ENCODE measurements at regions not wholly inside any gene's neighbourhood (a gene's known extent, or its start where the extent isn't known, plus 50 kb on each side); places are given as distances from the start of the nearest gene placed in this dataset.

DNA sequence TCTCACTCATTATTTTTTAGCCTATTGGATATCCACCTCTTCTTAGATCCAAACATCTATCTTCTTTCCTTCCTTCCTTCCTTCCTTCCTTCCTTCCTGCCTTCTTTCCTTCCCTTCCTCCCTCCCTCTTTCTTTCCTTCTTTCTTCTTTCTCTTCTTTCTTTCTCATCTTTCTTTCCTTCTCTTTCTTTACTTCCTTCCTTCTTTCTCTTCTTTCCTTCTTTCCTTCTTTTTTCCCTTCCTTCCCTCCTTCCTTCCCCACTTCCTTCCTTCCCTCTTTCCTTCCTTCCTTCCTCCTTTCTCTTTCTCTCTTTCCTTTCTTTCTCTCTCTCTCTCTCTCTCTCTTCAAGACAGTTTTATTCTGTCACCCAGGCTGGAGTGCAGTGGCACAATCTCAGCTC is 1239.8 kb downstream of the PCDH7 start:
- no peak for DNase-seq (ENCODE audit: low spot score)

DNA sequence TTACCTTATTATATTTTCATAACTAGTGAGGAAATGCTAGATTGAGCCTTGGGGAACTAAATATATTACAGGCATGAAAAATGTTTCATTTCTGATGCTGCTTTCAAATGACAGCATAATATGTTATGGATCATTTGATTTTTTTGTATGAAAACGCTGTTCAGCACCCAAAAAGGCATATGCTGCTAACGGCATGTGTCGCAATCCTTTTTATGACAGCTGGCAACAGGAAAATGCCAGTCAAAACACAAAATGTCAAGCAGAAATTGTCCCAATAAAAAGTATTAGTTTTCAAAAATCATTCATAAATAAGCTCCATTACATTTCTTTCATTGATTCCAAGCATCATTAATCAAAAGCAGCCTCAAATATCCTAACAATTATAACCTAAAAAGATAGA is 1244.5 kb downstream of the PCDH7 start:
- DNase-seq (ENCODE audit: low spot score) = no peak

DNA sequence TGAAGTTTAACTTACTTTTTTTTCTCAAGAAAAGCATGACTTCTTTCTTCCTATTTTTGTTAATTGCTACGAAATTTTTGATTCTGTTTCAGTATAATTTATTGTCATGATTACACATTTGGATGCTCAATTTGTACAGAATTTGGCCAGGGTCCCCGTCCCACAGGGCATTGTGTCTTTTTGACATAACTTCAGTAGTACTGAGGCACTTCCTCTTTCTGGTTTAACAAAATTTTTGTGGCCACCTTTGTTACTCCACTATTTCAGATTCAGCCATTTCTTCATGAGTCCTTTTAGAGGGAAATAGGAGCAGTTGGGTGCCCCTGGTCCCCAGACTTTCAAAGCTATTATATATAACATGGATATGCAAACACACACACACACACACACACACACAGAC is 1248.7 kb downstream of the PCDH7 start:
- DNase-seq (ENCODE audit: low spot score) = no peak

DNA sequence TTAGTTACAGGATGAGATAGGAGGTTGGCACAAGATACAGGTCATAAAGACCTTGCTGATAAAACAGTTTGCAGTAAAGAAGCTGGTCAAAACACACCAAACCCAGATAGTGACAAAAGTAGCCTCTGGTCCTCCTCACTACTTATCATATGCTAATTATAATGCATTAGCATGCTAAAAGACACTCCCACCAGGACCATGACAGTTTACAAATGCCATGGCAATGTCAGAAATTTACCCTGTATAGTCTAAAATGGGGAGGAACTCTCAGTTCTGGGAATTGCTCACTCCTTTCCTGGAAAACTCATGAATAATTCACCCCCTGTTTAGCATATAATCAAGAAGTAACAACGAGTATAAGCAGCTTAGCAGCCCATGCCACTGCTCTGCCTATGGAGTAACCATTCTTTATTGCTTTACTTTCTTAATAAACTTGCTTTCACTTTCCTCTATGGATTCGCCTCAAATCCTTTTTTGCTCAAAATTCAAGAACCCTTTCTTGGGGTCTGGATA is 1254.4 kb downstream of the PCDH7 start:
- DNase-seq (ENCODE audit: low spot score) = no peak

DNA sequence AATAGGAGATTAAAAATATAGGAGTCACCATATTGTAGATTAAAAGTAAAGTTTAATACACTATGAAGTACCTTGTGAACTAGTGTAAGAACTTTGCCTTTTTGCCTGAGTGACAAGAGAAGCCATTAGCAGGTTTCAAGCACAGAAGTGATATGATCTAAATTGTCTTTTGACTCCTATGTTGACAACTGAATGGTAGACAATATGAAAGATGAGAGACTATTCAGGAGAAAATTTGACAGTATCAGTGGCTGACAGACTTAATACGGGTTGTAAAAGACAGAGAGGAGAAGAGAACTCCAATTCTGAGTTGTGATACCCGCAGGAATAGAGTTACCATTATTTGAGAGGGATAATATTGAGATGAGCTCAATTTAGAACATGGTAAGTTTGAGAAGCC is 1259.8 kb downstream of the PCDH7 start:
- DNase-seq (ENCODE audit: low spot score) = no peak

DNA sequence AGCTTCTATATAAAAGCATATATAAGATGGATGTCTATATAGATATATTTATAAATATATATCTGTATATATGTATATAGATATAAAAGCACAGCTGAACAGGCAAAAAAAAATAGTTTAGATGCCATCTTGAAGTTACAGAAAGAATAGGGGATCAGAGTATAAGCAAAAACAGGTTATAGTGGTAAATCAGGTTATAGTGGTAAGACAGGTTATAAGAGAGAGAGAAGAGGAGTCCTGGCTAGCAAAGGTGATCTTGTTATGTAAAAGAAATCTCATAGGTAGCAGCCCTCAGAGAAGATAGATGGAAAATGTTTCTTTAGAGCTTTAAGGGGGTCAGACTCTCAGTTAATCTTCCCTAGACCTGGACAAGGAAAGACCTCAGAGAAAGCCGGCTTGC is 1263.1 kb downstream of the PCDH7 start:
- DNase-seq (ENCODE audit: low spot score) = no peak

DNA sequence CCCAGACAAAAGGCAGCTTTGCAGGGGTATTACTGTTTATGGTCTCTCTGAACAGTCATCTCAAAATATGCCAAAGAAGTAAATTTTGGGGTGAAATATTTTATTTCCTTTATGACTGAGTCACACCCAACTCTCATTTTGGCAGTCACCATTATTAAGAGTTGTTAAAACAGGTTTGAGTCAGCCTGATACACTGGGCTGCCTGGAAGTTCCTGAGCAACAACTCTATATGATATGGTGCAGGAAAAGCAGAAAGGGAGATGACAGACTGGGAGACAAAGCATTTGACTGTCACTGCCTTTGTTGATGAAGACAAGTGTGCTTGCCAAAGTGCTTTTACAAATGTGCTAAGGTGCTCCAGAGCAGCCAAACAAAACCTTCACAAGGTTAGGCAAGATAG is 1263.5 kb downstream of the PCDH7 start:
- no peak for DNase-seq (ENCODE audit: low spot score)

DNA sequence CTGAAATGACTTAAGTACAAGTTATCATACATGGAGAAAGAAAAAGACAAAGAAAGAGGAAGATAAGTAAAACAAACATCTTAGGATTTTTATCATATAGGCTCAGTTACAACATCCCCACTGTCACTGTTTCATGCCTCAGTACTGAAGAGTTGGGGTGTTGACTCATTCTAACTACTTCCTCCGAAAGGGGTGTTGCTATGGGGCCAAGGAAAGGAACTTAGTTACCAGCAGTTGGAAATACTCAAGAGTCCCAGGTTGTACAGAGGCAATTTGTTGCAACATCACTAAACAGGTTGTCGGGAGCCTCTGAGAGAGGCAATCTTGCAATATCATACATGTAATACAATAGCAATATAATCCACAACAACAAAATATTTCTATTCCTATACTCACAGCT is 1264.7 kb downstream of the PCDH7 start:
- DNase-seq (ENCODE audit: low spot score) = no peak

DNA sequence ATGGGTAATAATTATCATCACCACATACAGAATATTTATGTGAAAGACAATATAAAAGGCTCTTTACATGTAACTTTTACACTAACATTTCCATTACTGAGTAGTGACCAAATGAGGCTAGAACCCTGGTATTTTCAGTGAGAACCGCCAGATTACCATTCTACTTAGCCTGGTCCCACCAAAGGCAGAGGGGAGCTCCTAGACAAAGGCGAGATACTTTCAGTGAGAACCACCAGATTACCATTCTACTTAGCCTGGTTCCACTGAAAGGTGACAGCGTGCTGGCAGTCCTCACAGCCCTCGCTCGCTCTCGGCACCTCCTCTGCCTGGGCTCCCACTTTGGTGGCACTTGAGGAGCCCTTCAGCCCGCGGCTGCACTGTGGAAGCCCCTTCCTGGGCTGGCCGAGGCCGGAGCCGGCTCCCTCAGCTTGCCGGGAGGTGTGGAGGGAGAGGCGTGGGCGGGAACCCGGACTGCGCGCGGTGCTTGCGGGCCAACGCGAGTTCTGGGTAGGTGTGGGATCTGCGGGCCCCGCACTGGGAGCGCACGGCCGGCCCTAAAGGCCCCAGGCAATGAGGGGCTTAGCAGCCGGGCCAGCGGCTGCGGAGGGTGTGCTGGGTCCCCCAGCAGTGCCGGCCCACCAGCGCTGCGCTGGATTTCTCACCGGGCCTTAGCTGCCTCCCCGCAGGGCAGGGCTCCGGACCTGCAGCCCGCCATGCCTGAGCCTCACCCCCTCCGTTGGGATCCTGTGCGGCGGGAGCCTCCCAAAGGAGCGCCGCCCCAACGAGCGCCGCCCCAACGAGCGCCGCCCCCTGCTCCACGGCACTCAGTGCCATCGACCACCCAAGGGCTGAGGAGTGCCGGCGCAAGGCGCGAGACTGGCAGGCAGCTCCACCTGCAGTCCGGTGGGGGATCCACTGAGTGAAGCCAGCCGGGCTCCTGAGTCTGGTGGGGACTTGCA is 1276.1 kb downstream of the PCDH7 start:
- no peak for DNase-seq (ENCODE audit: low spot score)

DNA sequence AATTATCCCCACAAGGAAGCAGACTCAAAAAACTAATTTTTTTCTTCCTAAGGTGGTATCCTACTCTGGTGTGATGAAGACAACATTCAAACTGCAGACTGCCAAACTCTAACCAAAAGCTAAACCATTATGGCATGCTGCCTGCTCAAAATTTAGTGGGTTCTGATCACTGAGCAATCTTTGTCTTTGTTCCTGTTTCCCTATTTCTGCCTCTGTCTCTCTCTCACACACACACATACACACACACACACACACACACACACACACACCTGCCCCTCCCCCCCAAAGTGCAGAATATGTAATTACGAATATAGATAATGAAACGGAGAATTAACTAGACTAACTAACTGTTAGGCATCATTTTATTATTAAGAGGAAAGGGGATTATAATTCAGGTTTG is 1278.6 kb downstream of the PCDH7 start:
- DNase-seq (ENCODE audit: low spot score) = no peak

DNA sequence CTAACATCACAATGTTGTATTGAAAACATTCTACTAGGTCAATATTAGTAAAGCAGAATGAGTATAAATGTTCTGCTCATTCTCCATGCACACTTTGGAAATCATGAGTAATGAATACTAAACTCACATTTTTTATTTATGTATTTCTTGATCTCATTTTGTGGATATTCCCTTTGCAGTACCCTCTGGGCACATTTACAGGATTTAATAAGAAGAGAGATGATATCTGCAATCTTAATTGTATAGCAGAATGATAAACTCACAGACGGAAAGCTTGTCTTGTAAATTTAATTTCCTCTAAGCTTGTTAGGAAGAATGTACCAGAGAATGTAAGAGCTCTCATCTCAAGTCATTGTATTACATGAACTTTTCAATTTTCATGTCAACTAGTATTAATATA is 1279.7 kb downstream of the PCDH7 start:
- no peak for DNase-seq (ENCODE audit: low spot score)

DNA sequence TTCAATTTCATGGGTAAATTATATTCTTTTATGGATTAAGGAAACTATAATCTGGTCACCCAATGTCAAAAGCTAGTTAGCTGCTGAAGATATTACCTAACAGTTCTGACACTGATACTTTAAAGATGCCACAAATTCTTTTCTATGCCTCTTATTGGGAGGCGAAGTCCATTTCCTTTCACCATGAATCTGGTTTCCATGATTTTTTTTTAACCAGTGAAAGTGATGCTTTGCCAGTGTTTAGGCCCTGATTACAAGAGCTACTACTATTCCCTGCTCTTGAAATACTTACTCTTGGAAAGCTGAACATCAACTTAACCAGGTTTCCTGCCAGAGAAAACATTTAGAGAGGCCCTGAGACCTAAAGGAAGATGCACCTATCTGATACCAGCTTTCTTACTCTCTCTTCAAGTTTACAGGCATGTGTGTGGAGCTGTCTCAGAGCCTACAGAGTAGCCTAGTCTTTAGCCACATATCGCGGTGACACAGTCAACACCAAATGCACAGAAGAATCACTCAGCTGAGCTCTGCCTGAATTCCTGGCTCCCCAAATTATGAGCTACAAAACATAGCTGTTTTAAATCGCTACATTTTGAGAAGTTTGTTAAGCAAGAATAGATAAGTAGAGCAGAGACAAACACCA is 1280.8 kb downstream of the PCDH7 start:
- no peak for DNase-seq (ENCODE audit: low spot score)

DNA sequence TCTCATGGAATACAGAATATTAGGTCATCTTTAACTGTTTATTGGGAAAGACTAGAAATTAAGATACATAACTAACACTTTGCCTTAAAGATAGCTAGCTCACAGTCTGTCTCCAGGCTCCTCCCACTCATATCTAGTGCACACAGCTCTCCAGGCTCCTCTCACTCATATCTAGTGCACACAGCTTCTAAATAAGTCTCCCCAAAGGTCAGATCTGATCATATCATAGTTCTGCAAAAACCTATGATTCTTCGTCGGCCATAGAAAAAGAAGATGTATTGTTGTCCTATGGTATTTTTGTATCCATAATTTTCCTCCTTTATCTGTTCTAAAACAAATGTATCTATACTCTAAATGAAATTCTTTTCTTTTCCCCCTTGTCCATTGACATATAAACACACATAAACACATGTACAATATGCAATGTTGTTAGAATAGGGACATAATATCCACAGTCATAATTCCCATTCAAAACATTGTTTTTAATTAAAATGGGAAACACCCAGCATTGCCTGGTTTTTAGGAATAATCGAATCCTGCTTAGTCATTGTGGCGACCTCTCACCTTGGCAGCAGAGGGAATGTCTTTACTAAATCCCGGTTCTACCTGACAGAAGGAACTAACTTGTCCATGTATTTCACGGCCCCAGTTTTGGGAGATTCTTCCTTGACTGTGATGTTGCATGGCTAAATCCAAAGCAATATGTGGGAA is 1282.0 kb downstream of the PCDH7 start:
- no peak for DNase-seq (ENCODE audit: low spot score)

DNA sequence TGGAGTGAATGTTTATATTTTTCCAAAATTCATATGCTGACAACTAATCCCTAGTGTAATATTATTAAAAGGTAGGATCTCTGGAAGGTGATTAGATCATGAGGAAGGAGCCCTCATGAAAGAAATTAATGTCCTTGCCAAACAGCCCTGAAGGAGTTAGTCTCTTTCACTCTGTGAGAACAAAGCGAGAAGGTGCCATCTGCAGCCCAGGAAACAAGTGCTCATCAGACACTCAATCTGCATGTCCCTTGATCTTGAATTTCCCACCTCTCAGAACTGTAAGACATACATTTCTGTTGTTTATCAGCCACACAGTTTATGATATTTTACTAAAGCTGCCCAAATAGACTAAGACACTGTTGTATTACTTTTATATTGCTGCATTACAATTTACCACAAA is 1283.4 kb downstream of the PCDH7 start:
- DNase-seq (ENCODE audit: low spot score) = no peak

DNA sequence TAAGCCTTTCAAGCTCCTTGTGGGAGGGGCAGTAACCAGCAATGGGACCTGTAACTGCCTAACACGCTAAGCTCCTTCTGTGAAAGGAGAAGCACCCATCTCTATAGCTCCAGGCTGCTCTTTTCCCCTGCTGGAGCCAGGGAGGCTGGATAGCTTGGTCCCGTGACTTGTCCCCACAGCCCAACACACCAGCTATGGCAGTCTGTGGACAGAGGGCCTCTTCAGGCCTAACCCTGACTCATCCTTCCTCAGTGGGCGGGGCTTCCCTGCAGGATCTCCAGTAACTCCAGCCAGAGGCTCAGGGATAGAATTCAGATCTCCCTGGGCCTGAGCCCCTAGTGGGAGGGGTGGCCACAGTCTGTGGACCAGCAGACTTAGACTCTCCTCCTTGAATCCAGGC is 1290.1 kb downstream of the PCDH7 start:
- no peak for DNase-seq (ENCODE audit: low spot score)

DNA sequence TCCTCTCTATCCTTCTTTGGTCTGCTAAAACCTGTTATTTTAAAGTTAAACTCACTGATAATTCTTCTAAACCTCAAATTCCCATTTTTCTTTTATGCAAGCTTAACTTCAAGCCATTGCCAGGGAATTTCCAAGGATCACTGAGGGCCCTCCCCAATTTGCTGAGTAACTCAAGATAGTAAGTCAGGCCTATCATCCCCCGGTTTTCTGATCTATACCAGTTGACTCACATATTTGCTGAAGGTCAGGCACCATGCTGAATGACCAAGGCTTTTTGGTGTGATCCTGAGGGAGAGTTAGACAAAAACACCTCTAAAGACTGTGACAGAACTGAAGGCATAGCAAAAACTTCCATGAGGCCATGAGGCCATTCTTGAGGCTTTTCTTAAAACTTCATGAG is 1301.9 kb downstream of the PCDH7 start:
- DNase-seq (ENCODE audit: low spot score) = no peak

DNA sequence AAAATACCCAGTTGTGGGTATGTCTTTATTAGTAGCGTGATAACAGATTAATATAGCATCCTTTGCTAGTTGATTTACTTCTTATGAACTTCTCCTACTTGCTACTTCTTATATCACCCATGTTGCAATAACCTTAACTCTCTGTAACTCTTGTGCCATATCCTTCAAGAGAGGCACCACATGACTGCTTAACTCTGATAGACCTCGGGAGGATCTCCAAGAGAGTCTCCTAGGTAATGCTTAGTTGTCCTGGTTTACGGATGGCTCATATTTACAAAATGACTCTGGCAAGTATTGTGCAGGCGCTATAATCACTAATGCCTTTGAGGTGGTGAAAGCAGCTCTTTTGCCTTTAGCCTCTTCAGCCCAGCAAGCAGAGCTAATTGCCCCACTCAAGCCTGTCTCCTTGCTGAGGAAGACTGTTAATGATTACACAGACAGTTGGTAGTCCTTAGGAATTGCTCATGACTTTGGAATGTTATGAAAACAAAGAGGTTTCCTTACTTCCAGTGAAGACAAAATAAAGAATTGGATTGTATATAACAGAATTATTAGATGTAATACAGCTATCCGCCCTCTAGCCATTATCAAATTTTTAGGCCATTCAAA is 1305.8 kb downstream of the PCDH7 start:
- DNase-seq (ENCODE audit: low spot score) = no peak

DNA sequence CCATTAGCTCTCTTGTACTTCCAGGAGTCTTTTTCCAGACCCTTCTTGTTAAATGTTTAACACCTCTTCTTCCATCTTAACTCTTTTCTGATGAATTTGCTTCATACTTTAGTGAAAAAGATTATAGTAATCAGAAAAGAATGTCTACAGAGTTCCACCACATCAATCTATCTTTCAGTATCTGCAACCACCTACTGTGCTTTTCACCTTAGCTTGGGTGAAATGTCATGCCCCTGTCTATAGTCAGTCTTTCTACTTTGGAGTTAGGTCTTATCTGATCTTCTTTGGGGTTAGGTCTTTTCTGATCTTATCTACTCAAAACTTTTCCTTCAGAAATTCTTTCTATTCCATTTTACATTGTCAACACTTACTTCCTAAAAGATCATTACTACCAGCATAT is 1310.2 kb downstream of the PCDH7 start:
- DNase-seq (ENCODE audit: low spot score) = no peak

DNA sequence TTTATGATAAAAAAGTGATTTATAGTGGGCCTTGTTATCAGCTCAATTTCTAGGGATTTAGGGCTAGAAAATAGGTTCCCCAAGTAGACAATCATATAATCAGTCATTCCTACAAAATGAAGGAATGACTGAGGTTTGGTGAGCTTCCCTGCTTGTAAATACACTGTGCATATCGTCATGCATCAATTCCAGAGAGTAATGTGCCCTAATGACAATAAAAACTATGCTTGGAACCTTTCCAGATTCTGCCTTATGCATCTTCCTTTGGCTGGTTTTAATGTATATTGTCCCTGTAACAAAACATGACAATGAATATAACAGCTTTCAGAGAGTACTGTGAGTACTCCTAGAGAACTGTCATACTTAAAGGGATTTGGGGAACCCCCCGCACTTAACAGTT is 1310.9 kb downstream of the PCDH7 start:
- no peak for DNase-seq (ENCODE audit: low spot score)

DNA sequence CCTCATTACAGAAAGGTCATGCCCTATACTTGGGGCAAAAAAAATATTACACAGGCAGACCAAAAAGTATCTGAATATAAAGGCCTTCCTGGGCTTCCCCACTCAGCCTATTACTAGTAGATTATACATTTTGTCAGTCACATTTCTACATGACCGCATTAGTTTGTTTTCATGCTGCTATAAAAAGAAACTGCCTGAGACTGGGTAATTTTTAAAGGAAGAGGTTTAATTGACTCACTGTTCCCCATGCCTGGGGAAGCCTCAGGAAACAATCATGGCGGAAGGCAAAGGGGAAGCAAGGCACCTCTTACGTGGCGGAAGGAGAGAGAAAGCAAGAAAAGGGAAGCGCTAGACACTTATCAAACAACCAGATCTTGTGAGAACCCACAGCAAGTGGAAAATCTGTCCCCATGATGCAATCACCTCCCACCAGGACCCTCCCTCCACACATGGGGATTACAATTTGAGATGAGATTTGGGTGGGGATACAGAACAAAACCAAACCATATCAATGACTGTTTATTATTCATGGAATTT is 1312.0 kb downstream of the PCDH7 start:
- DNase-seq (ENCODE audit: low spot score) = no peak

DNA sequence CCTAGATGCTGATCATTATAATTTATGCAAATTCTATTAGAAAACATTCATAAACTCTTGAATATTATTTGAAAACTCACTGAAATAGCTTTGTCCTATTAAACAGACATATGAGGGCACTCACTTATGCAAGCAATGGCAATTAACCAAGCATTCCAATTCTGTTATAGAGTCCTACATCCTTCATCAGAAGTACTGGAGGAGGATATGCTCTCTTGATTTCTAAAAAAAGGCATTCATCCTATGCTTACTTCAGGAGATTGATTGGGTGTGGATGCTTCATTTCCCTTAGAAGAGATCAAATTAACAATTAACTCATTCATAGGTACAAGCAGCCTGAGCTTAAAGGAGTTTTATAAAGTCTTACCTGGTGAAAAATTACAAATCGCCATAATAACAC is 1317.2 kb downstream of the PCDH7 start:
- no peak for DNase-seq (ENCODE audit: low spot score)
